Erythroblast (primary cell): ENCODE measurements at regions not wholly inside any gene's neighbourhood (a gene's known extent, or its start where the extent isn't known, plus 50 kb on each side); places are given as distances from the start of the nearest gene placed in this dataset.
"Not testable (repeated sequence)": the region's sequence is repeated elsewhere in the genome, so short reads cannot be mapped to it uniquely, and the experiment has no call there.

ENCODE experiments used
- DNase-seq, 2 experiments: peaks; one replicate each; lab custom pipeline; 2025; lab: John Stamatoyannopoulos, UW
- GATA1 ChIP-seq: IDR thresholded peaks from 2 replicates; pipeline ENCODE4 v1.6.1; 2011; ENCODE audit warnings: low read depth, mild to moderate bottlenecking, control low read depth, low read length, moderate library complexity
- POLR2A ChIP-seq: IDR thresholded peaks from 2 replicates; pipeline ENCODE4 v1.6.1; 2011; ENCODE audit warnings: mild to moderate bottlenecking, low read length

DNA sequence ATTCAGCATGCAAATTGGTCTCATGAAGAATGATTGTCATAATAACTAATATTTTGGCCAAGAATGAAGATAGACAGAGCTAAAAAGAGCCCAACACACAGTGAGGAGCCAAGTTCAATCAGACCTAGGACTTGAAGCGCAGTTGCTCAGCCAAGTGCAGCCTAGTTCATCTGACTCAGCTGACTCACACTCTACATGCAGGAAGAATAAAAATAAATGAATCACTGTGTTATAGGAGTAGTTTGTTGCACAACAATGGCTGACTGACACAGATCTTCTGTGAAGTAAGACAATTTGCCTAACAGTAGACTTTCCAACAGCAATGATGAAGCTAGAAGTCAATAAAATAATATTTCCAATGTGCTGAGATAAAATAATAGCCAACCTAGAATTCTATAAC is 261.5 kb downstream of the CEMIP2 start:
- DNase-seq: no peak
- TF ChIP-seq POLR2A: no peak
- no peak for TF ChIP-seq GATA1

DNA sequence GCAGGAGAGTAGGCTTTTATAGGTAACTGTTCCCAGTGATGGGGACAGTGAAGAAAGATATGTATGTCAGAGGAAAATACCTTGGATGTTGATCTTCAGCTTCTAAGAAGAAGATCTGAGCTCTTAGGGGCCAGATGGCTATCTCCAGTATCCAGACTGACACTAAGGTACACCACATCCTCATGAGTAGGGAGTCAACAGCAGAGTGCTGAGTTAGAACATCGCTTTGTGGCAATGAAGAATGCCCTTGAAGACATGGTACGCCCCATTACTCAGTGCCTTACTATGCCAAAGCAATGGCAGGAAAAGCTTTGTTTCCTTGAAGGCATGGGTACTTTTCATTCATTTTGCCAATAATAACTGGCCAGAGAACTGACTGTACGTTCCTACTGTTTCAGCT is 263.7 kb downstream of the CEMIP2 start:
- no peak for DNase-seq
- TF ChIP-seq POLR2A: no peak
- TF ChIP-seq GATA1: no peak

DNA sequence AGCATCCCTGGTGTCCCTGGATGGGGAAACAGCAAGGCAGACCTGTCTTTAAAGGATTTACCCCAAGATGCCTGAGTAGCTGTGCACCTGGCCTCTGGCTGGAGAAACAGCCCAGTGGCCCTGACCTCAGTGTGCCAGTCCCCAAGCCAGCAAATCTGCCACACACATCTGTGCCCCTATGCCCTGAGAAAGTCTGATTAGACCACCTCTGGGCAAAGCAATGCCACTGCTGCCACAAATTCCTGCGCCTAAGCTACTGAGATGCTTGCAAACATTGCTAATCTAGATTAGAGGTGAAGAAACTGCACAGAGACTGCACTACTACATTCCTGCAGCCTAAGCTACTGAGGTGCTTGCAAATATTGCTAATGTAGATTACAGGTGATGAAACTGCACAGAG is 269.6 kb downstream of the CEMIP2 start:
- no peak for DNase-seq
- TF ChIP-seq GATA1 (no peak), POLR2A (no peak)

DNA sequence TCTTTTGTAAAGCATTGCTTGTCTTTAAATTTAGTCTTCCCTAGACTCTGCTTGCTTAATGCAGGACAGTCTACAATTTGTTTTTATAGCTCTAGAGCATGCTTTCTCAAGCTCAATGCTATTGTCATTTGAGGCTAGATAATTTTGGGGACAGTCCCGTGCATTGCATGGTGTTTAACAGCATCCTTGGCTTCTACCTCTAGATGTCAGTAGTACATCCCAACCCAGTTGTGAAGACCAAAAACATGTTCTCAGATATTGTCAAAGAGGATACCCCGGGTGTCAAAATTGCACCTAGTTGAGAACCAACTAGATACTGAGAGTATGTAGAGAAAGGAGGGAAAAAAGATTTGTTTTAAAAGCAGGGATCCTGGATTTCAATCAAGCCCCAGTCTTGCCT is 277.5 kb downstream of the CEMIP2 start:
- no peak for TF ChIP-seq POLR2A
- no peak for TF ChIP-seq GATA1
- DNase-seq: peak in 1 of 2 experiments; percentile 4

DNA sequence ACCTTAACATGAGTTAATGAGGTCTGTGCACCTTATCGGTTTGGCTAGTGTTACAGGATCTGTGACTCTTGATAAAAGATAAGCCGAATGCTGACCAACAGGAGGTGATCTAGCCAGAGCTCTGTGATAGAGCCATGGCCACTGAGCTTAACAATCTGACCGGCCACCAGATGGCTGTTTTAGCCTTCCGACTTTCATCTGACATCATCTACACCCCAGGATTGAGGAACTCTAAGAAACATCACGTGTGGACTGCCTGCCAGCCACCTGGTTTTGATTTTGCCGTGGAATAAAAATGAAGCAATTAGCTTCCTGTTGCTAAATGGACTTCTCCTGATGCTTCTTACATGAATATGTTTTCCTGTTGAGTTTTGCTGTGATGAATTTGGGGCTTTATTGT is 281.3 kb downstream of the CEMIP2 start:
- TF ChIP-seq POLR2A (no peak), GATA1 (no peak)
- no peak for DNase-seq

DNA sequence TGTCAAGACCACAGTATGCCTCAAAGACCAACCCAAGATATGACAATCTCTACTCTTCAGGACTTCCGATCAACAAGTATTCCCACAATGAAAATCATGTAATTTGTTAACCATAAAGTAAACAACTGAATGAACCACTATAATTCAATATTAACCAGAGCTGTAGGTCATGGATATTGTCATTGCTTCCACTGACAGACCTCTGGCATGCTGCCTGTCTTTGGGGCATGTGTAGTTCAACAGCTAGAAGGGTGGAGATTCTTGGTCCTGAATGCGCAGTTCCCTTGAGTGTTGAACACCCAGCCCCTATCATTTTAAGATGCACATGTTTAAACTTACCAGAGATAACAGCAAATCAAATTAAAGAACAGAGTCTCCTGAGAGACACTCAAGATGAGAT is 283.0 kb downstream of the CEMIP2 start:
- no peak for DNase-seq
- no peak for TF ChIP-seq GATA1
- TF ChIP-seq POLR2A: no peak

DNA sequence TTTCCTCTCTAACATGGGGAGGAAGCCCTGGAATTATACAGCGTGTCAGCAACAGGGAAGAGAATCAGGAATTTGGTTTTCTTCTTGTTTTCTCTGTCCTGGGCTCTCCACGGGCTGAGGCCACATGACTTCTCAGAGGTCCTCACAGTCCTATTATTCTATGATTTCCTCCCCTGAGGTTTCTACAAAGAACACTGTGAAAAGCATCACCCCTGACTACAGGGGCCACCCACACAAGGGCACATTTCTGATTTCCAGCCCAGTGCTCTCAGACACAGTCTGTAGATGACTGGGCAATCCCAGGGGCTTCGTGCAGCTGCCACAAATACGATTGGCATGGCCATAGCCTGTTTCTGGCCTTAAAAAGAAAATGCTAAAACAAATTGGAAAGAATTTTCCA is 284.9 kb downstream of the CEMIP2 start:
- DNase-seq: no peak
- no peak for TF ChIP-seq GATA1
- TF ChIP-seq POLR2A: no peak

DNA sequence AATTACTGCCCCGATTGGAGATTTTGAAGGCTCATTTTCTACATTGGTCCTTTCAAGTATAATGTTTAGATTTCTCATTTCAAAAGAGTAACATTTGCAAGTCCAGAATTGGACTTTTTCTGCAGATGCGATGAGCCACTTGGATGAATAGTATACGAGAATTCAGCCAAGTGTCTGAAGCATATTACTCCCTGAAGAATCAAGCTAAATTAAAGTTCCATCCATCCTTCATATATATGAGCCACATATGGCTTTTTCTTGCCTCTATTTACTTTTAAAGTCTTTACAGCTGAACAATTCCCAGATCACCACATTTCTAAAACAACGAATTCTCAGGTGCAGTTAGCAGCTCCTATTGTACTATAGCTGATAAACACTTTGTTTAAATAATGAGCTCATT is 288.7 kb downstream of the CEMIP2 start:
- DNase-seq: no peak
- TF ChIP-seq POLR2A (no peak), GATA1 (no peak)

DNA sequence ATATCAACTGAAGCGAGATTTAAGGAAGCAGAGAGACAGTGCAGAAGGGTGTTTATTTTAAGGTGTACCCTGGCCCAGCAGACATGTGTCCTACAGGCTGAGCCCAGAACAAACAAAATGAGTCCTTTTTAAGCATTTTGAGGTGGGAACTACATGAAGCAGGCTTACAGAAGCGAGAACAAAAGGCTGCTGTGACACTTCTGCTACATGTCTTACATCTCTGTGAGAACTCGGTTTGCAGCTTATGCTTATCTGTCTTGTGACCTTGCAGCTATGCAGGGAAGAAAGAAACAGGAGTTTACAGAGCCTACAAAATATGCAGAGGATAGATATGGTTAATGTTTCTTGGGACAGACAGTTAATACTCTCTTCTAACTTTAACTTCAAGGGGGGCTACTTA is 295.9 kb downstream of the CEMIP2 start:
- peak; percentile 13 to 58 for DNase-seq
- TF ChIP-seq POLR2A (no peak), GATA1 (no peak)

DNA sequence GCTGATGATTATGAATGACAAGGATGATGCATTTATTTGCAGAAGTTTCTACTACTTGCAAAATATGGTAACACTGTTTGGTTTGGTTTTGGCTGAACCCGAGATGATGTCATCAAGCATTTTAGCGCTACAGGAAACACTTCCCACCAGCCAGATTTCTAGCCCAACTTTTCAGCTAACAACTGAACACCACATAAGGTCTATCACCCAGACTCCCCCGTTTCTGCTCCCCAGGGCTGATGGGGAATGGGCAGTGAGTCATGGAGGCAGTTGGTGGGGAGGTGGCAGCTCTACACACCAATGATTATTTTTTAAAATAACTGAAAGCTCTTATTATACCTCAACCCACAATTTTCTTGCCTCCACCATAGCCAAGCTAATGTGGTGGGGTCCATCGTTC is 302.9 kb downstream of the CEMIP2 start:
- no peak for DNase-seq
- TF ChIP-seq GATA1 (no peak), POLR2A (no peak)

DNA sequence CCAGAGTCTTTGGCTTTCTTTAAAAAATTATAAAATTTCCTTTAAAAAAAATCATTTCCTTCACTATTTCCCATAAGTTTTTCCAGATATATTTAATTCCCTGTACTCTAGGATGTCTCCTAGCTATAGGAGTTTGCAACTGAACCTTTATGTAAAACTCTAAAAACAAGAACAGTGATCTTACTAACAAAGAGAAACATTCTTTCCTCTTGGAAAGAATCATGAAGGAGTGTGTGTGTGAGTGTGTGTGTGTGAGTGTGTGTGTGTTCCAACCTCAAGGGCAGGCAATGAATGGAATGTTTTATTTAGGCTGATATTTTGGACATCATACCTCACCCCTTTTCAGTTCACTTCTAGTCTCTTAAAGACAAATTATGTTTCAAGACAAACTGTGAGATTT is 309.2 kb downstream of the CEMIP2 start:
- DNase-seq: no peak
- TF ChIP-seq GATA1 (no peak), POLR2A (no peak)

DNA sequence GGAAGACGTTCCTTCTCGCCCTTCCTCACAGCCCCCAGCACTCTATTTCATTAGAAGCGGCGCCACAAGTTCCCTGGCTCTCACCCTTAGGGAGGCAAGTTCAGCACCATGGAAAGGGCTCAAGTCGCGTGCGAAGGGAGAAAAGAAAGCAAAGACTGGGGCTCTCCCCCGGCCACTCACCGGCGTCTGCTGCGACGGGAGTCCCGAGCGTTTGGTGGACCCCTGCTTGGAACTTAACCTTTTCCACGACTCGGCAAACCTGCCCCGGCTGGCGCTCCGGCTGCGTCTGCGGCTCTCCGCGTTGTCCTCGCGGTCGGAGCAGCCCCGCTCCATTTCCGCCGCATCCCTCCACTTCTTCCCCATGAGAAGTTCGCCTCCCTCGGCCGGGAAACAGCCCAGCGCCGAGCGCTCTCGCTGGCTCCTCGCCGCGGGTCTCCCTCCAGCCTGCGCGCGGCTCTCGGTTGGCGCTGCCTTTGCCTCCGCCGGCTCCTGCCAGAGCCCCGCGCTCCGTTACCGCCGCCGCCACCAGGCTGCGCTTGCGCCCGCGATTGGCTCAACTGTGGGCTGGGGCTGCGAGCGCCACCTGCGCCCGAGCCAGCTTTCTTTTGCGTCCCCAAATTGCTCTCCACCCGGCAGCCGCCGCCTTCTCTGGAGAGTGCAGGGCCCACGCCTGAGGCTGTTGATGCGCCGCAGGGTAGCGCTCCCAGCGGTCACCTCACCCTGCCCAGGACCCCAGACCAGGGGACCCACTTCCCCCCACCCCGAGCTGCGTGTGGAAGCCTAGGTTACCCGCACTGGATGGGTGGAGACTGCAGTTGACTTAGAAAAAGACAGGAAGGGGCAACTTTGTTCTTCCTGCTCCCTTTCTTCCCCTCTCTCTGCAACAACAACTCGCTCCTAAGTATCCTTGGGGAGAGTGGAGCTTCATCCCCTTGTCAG is 321.6 kb downstream of the CEMIP2 start:
- TF ChIP-seq POLR2A (no peak), GATA1 (no peak)
- peak; percentile 25 to 33 for DNase-seq

DNA sequence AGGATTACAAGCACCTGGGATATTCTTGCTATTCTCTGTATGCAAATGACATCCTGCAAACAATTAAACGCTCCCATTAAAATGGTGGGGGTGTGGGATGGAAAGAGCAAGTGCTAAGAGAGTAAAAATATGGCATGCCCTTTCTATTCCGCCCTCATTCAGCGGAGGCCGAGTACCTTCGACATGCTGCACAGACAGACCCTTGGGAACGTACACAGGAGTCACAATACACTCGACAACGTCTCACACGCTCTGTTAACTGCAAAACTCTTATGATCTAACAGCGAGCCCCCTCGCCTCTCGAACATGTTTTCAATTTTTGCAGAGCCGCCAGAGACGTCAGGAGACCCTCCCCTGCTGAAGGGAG is 322.2 kb downstream of the CEMIP2 start:
- TF ChIP-seq POLR2A: no peak
- no peak for TF ChIP-seq GATA1
- DNase-seq: no peak

DNA sequence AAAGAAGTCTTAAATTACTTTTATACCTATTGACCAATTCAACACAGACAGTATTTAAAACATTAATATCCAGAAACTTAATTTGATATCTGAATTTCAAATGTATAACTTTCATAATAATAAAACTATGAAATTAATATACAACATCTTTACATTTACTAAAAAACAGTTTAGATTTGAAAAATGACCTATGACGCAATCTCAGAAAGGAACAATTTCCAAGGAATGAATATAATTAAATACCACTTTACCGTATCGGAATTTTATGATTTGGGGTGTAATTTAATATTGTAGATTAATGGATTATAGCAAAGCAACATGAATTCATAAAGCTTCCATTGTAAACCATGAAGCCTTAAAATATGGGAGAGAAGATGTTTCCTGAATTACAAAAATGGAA is 321.5 kb upstream of the TRPM3 start:
- TF ChIP-seq GATA1 (no peak), POLR2A (no peak)
- no peak for DNase-seq

DNA sequence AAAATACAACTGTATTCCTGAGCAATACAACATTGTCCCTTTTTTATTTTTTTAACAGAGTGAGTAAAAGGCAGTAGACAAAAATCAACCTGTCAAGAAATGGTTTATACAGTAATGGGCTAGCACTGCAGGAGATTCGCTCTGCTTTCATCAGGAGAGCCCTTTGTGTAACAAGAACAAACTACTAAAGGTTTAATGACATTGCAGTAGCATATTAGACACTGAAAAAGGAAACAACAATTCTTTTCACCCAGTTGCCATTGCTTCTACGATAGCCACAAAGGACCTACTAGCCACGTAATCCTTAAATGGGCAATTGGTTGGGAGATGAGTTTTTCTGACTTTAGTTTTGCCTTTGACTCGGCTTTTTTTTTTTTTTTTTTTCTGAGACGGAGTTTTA is 319.8 kb upstream of the TRPM3 start:
- DNase-seq: no peak
- no peak for TF ChIP-seq POLR2A
- no peak for TF ChIP-seq GATA1

DNA sequence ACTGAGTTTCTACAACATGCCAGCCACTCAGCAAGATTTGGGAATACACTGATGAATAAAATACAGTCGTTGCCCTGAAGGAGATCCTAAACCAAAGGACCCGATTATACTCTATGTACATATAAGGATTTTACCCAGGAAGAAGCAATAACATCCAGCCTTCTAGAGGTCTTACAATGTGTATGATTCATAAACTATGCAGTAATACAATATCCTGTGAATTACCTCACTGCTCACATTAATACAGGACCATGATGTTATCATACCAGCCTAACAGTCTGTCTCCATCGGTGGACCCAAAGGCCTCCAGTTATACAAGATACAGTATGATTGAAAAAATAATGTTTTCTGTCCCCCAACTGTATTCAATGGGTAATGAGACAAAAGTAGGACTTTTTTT is 310.5 kb upstream of the TRPM3 start:
- no peak for DNase-seq
- TF ChIP-seq GATA1 (no peak), POLR2A (no peak)

DNA sequence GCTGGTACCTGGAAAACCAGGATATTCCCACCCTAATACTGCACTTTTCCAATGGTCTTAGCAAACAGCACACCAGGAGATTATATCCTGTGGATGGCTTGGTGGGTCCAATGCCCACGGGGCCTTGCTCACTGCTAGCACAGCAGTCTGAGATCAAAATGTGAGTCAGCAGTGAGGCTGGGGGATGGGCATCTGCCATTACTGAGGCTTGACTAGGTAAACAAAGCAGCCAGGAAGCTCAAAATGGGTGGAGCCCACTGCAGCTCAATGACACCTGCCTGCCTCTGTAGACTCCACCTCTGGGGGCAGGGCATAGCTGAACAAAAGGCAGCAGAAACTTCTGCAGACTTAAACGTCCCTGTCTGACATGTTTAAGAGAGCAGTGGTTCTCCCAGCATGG is 285.9 kb upstream of the TRPM3 start:
- not testable (repeated sequence) for DNase-seq
